ENCODE measurements at regions not wholly inside any gene's neighbourhood (a gene's known extent, or its start where the extent isn't known, plus 50 kb on each side); places are given as distances from the start of the nearest gene placed in this dataset.

DNA sequence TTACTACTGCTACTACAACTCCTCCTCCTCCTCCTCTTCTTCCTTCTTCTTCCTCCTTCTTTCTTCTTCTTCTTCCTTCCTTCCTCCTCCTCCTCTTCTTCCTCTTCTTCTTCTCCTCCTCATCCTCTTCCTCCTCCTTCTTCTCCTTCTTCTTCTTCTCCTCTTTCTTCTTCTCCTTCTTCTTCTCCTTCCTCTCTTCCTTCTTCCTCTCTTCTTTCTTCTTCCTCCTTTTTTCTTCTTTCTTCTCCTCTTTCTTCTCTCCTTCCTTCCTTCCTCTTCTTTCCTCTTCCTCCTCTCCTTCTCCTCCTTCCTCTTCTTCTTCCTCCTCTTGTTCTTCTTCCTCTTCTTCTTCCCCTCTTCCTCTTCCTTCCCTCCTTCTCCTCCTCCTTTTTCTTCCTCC, 94.7 kb upstream of the MYO16 start:
- no peak for DNase-seq

DNA sequence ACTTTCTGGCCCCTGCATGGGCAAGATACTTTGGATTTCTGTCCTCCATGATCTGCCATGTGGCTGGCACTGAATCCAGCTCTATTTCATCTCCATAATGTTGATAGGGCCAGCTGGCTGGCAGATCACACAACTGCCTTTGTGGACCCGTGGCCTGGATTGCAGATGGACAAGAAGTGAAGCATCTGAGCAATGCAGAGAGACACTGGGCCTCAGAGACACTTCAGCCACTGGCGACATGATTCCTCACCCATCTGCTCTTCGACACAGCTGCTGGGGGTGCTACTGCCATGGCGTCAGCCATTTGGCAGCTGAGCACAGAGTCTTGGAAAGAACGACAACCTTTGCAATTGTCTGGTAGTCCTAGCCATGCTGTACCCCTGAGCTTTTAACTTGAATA, 79.5 kb upstream of the MYO16 start:
- no peak for DNase-seq

DNA sequence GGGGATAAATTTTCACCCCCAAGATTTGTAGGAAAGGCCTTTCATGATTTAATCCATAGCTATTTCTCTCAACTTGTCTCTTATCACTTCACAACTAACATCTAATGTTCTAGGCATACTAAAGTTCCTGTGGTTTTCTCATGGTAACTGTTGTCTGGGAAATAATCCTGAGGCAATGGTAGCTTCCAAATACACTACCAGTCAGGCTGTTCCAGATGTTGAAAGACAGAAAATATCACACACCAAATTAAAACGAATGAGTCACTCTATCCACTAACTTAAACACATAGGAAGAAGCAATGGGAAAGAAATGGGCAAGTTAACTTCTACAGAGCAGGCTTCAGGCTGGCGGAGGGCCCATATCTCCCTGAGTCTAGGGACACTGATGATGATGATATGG, 77.7 kb upstream of the MYO16 start:
- DNase-seq = no peak

- no peak for DNase-seq
These were observed 70.9 kb upstream of the MYO16 start for GRCh38 chr13:108558489-108558888.

DNA sequence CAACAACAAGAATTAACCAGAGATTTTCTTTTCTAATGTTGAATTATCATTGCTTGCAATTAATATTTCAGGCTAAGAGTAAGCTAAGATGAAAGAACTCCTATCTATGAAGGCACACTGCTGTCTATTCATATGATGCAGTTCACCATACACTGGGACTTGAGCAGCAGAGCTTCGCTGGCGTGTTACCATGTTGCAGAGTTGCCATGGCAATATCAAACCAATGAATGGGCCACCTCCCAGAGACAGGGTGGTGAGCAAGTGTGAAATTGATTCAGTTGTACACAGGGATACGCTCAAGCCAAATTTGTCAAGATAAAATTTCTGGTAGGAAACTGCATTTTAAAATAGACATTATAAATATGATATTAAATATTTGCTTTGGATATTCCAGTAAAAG, 69.3 kb upstream of the MYO16 start:
- DNase-seq = no peak

- DNase-seq = no peak
These were observed 68.3 kb upstream of the MYO16 start for GRCh38 chr13:108561149-108561548.

DNA sequence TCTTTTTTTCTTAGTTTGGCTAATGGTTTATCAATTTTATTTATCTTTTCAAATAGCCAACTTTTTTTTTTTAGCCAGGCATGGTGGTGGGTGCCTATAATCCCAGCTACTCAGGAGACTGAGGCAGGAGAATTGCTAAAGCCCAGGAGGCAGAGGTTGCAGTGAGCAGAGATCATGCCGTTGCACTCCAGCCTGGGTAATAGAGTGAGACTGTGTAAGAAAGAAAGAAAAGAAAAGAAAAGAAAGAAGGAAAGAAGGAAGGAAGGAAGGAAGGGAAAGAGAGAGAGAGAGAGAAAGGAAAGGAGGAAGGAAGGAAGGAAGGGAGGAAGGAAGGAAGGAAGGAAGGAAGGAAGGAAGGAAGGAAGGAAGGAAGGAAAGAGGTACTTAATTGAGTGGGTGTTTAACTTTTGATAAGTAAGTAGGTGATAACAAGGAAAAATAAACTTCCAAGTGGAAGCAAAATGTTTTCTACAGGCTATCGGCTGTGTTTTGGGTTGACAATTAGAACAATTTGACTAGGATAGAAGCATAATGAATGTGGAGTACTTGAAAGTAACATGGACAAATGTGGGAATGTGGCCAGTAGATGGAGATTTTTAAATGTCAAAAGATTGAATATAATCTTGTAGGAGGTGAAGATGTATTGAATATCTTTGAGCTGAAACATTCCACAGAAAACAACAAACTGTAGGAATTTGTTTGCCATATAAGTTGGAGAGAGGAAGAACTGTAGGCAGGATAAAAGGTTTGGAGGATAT, 62.8 kb upstream of the MYO16 start:
- DNase-seq = no peak

- no peak for DNase-seq
These were observed 56.6 kb upstream of the MYO16 start for GRCh38 chr13:108572782-108573211.

DNA sequence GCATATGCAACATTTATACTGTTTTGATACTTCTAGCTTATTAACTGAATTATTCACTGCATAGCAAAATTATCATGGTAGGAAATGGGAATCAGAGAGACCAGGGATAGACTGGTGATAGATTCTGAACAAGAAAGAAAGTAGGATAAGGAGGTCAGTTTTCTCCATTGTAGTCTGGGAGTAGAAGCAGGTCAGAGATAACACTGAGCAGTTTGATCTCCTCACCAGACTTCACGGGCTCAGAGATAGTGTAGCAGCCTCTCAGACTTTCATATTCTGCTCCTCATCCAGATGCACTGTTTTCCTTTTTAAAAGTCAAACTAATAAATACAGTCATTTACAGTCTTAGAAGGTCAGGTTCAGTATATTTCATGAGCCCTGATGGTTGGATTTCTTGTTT, 56.0 kb upstream of the MYO16 start:
- no peak for DNase-seq

DNA sequence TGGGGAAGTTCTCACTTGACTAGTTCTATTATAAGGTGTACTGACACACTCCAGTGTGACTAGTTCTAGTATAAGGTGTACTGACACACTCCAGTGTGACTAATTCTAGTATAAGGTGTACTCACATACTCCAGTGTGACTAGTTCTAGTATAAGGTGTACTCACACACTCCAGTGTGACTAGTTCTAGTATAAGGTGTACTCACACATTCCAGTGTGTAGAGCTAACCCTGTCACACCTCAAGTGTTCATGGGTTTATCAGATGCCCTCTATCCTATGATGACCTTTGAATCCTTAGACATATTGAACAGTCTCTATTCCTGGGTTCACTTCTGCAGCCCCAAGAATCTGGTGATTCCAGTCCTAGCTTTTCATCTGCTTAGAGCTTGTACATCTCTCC, 54.6 kb upstream of the MYO16 start:
- no peak for DNase-seq

- DNase-seq = no peak
These were observed 54.0 kb upstream of the MYO16 start for GRCh38 chr13:108575430-108575829.
